Anterior cingulate cortex (tissue), 58 donors: ENCODE measurements at regions not wholly inside any gene's neighbourhood (a gene's known extent, or its start where the extent isn't known, plus 50 kb on each side); places are given as distances from the start of the nearest gene placed in this dataset.
A peak's percentile ranks its signal among the peaks of the same experiment; 100 is the strongest.

ENCODE experiments used
- DNase-seq, 58 donors: peaks; one replicate each; lab custom pipeline; 2025; lab: John Stamatoyannopoulos, UW

DNA sequence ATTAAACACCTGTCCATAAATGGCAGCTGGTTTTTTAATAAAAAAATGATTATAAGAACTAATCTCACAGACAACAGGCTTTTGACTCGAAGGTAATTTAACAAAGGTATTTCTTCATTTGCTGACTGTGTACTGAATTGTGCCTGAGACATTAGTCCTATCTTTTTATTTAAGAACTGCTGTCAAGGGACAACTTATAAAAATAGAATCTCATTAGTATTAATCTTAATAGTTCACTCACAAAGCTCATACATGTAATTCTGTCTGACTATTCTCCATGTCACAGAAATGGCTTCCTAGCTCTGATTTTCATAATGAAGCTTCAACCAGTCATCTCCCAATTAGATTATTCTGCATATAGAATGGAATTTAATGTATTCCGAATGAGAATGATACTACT lies 276.9 kb upstream of the PDZRN3 start:
- no peak for DNase-seq

DNA sequence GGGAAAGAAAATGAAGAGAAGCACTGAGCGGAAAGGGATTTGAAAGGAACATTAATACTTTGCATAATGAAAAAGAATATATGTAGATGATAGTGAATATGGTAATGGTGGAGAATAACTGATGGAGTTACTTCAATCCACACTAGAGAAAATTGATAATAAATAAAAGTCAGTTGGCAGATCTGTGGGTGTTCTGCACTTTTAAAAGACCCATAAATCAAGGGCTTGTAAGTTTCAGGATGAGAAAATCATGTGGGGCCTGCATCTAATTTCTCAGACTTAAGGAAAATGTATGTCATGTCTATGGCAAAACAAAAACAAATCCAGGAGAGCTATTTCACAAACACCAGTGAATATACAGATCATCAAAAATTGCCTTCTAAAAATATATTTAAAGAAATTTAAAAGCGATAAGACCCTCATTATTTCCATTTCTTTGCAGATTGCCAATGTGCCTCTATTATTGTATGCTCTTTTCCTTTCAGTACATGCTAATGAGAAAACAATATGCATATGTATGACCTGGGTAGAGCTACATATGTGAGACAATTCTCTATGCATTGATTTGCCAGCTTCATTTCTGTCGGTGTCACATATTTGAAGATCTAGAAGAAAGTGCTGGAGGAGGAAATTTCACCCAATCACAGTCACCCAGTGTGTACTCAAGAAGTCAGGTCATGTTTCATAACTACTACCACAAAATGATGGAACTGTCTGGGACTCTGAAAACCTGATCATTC lies 269.9 kb upstream of the PDZRN3 start:
- DNase-seq = no peak

DNA sequence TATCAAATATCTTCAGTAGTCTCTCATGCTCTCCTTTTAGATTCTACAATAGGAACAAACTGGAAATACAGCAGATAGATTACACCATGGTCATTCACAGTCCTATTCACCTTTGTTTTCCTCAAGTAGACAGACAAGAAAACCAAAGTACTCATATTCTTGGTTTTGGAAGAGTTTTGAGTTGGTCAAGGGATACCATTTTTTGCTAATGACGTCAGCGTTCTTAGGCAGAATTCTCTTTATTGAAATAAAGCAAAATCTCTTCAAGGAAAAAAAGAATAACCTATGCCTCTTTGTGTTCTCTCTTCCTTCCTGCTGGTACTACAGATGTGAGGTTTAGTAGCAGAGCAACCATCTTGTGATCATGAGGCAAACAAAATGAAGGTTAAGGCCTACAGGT lies 268.3 kb upstream of the PDZRN3 start:
- DNase-seq = no peak

DNA sequence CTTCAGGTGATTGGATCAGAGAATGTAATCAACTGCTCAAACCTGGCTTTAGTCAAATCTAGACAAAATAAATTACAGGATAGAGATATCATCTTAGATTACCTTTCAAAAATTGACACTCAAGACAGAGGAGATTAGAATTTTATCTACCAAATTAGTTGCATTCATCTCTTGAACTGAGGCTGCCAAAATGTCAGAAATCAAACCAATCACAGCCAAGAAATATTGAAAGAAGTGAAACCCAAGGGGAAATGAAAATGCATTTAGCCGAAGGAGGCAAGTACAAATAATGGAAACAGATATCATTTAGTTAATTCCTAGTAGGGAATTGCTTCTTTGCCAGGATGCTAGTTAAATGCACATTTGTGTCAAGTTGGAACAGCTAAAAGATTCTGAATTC lies 261.1 kb upstream of the PDZRN3 start:
- DNase-seq = no peak

DNA sequence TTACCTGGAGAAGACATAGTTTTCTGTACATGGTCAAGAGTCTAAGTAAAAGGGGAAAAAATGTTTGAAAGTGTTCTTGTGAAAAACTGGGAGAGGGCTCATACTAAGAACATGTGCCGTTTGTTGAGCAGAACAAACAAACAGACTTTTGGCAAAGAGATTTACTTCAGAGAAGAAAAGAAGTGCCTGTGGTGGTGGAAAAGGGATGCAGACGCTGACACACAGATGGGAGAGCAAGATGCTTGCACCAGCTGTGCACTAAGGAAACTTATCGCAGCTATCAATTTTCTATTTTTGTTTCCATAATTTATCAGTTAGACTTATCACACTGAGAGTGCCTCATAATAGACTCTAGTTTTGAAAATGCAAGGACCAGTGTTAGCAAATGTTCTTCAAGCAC lies 259.6 kb upstream of the PDZRN3 start:
- no peak for DNase-seq

DNA sequence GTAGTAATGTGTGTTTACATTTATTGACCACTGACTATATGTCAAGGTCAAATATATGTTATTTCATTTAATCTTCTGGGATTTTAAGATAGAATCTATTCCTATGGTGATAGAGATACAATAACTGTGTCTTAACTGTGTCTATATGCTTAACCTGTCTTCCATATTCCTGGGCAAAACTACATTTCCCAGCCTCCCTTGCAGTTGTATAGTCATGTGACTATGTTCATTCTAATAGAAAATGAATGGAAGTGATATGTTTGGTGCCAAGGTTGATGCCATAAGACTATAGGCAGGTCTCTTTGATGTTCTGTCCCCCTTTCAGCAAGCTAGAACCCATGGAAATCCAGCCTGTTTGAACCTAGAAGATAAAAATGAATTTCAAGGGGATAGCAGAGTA lies 258.8 kb upstream of the PDZRN3 start:
- no peak for DNase-seq

DNA sequence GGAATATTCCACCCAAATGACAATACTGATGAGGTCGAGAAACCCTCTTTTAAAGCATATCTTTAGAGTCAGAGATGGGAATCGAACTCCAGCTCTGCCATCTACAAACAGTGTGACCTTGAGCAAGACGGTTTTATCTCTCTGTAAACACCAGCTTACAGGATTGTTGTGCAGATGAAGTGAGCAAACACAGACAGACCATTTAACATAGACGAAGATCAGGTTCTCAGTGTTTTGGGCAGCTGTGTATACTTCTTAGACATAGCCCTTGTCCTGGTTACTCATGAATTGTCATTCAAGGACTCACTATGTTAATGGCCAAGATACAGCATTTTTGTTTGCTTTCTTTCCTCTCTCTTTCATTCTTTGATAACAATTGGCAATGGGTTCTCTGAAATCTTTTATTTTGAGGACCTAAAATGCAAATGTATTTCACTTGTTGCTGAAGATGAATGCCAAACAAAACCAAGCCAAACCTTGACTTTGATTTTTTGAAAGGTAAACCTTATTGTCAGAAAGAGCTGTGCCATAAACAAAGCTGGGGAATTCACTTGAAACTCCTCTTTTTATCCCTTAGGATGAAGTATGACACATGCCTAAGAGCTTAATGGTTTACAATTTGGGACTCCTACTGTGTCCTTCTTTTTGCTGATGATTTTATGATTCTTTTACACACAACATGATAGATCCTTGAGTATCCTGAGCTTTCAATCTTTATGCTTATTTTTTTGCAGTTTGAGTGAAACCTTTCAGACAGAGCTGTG lies 250.0 kb upstream of the PDZRN3 start:
- DNase-seq = no peak

DNA sequence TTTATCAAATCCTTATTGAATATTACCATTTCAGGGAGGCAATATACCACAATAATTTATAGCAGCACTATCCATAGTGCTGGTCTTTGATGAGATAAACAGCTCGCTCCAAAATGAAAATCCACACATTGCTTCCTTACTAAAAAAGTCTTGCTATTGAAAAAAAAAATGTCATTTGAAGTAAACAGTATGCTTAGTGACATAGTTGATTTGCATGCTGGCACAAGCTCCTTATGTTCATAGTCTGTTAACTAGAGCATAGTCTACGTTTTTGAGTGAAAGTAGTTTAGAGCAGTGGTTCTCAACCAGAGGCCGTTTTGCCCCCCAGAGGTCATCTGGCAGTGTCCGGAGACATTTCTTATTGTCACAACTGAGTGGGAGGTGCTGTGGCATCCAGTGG lies 249.4 kb upstream of the PDZRN3 start:
- no peak for DNase-seq

DNA sequence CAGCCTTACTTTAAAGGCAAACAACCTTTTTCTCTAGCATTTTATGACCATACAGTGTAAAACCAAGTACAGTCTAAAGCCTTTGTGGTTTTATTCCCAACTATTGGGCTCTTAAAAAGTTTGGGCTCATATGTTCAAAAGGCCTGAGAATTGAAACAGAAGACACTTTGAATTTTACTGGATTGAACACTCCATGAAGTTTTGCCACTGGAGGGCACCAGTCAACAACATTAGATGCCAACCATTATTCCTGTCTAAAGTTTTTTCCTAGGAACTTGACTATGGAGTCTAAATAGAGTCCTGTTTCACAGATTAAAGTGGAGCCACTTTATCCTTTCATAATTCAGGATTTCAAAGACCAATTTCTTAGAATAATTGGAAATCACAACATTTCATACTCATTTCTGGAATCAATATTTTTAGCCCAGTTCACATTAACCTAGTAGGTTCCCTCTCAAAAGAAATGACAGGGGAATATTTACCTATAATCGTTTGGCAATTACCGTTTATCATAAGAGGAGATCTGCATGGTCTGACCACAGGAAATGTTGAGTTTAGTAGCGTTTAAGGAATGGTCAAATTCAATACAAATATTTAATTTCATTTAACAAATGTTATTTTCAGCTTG lies 244.1 kb upstream of the PDZRN3 start:
- peak in 26 of 58 donors; percentile 0 to 65 (median 6) for DNase-seq

DNA sequence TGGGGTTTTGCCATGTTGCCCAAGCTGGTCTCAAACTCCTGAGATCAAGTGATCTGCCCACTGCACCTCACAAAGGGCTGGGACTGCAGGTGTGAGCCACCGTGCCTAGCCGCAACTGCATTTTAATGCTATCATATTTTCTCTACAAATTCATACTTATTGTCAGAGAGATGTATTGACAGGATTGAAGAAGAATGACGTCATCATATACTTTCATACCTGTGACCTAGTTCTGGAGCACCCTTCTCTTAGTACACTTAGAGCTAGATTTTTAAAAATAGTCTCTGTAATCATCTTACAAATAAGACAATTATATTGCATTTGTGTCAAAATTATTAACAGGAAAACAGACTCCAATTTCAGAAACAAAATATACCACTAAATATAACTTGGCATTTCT lies 242.8 kb upstream of the PDZRN3 start:
- DNase-seq = no peak

DNA sequence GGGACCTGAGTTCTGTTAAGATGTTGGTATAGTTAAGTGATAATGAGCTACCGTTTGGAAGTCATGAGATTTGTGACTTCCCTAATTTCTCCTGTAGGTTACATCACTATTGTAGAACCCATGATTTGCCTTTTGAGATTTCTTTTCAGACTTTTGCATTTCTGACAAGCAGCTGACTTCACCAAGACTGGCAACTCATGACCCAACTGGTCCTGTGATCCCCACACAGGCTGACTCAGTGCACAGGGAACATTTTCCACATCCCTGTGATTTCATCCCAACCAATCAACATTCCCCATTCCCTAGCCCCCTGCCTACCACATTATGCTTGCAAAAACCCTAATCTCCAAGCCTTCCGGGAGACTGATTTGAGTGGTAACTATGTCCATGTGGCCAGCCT lies 242.1 kb upstream of the PDZRN3 start:
- DNase-seq = no peak

DNA sequence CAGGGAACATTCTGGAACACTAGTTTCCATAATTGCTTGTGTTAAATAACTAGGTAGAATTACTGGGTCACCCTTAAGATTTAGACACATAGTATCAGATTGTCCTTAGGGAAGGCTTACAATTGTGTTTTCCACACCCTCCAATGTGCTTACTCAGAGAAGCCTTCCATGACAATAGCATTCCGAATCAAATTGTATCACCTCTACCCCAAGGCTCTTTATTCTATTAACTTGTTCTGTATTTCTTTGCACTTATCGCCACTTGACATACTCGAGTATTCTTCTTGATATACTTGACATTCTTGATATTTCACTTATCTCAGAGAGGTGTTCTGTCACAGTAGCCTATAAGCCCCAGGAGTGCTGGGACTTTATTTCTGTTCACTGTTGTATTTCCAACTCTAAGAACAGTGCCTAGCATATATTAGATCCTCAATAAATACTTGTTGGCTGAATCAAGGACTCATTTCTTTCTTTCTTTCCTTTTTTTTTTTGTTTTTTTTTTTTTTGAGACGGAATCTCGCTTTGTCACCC lies 238.9 kb upstream of the PDZRN3 start:
- DNase-seq = no peak

DNA sequence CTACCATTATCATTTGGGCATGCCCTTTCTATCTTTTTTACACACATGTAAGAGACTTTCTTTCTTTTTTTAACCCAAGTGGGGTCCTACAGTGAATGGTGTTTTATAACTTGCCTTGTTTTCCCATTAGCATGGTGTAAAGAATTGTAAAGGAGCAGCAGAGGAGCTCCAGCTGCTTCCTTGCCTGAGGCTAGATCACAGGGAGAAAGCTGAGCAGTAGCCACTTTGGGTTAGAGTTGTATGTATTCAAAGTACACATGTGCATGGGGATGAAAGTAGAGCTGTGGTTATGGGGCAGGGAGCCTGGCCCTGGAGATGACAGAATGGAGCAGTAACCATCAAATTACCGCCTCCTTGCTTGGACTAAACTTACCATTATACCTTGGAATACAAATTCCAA lies 231.1 kb upstream of the PDZRN3 start:
- DNase-seq = no peak

DNA sequence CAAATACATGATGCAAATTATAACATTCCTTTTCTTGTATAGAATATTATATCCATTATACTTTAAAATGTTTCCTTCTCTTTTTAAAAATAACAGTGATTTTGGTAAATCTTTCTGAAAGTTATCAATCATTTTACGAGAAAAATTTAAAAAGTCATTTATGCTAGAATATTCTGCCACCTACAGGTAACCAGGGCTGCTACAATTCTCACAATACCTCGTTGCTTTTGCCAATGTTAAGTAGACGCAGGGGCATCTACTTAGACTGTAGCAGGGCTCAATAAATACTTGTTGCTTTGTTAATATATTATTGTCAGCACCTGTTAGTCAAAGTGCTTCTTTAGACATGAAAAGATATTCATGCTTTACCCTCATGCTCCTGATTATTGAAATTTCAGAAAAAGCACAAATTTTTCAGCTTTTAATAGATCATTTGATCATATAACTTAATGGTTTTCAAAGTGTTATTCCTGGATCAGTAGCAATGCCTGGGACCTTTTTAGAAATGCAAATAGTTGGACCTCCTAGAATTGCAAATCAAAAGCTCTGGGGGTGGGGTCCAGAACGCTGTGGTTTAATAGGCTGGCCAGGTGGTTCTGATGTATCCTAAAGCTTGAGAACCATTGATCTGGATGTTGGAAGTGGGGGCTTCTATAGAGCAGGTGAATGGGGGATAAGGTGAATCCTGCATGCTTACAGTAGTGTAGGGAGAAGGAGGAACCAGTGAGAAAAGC lies 223.6 kb upstream of the PDZRN3 start:
- no peak for DNase-seq

DNA sequence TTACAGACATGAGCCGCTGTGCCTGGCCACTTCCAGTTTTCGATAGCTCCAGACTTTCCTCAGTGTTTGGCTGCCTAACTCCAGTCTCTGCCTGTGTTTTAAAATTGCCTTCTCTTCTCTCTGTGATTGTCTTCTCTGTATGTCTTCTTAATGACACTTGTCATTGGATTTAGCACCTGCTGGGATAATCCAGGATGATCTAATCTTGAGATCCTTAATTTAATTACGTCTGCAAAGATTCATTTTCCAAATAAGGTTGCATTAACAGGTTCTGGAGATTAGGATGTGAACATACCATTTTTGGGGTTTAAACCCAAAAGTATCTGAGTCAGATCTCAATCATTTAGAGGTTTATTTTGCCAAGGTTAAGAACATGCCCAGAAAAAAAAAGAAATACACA lies 222.2 kb upstream of the PDZRN3 start:
- DNase-seq = no peak

DNA sequence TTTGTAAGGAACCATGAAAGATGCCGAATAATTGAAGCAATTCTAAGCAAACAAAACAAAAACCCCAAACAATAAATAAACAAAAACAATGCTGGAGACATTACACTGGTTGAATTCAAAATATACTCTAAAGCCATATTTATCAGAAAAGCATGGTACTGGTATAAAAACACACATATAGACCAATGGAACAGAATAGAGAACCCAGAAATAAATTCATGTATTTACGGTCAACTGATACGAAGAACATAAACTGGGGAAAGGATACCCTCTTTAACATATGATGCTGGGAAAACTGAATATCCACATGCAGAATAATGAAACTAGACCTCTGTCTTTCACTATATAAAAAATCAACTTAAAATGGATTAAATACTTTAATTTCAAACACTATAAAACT lies 214.3 kb upstream of the PDZRN3 start:
- no peak for DNase-seq

DNA sequence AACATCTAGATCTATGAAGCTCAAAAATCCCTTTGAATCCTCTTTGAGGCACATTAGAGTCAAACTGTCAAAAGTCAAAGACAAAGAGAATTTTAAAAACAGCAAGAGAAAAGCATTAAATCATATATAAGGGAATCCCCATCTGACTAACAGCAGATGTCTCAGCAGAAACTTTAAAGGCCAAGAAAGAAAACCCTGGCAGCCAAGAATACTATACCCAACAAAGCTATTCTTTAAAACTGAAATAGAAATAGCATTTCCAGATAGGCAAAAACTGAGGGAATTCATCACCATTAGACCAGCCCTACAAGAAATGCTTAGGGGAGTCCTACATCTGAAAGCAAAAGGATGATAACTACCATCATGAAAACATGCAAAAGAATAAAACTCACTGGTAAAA lies 211.2 kb upstream of the PDZRN3 start:
- no peak for DNase-seq

DNA sequence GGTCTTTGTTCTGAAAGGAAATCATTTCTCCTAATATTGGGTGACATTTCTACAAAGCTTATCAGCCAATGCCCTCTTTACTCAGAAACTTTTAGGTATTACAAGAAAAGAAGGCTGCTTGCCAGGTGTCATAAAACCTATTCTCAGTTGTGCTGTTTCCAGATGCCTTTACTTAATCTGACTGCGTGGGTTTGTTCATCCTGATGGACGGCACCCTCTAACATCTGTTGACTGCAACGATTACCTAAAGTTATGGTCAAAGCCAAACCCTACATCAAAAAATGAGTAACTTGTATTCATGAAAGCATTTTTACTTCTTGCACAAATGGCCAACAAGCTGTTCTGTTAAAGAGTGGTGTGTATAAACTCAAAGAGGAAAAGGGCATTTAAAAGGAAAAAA lies 207.7 kb upstream of the PDZRN3 start:
- DNase-seq = no peak

DNA sequence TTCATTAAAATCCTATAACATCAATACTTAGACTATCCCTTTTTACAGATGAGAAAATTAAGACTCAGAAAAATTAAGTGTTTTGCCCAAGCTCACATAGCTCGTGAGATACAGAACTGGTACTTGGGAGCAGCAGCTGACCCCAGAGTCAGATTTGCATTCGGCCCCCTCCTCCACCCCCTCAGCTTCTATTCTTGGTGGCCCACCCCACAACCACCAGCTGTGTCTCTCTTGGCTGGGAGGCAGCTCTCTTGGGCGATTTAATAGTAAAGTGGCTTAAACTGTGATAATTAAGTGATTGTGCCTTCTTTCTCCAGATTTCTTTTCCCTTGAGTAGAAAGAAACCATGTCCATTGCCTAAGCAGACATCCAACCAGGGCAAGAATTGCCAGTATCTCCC lies 203.6 kb upstream of the PDZRN3 start:
- DNase-seq = no peak

DNA sequence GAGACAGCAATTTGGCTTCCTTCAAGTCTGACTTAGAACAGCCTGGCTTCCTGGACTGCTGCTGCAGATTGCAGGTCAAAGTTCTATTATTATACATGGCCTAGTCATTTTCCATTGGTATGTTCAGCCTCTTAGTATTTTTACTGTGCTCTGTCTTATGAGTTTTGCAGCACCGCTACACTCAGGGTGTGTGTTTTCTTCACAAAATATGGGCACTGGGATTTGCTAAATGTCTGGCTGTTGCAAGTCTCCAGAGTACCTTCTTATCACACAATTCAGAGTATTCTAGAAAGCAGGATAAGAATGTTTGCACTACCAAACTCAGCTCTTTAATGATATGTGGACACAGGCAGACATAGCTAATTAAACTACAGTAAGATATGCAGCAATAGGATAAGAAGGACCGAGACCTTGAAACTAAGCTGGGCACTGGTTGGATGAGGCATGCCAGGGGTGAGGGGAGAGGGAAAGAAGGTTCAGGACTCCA lies 203.0 kb upstream of the PDZRN3 start:
- no peak for DNase-seq

DNA sequence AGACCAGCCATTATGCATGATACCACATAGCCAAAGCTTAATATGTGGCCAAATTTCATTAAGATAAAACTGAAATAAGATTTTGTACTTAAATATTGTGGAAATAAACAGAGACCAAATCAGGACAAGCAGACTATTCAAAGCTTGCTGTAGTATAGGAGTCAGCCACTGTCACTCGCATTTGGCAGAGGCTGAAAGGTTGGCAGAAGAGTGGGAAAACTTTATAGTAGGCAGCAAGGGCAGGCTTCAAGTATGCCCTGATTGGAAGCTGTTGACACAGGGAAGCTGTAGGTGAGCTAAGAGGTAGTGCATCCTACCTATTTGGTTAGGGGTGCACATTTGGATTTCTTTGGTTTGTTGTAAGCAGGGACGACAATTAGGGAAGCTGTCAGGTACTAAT lies 202.5 kb upstream of the PDZRN3 start:
- no peak for DNase-seq
